Ovary (tissue), 3 donors: ENCODE measurements at regions not wholly inside any gene's neighbourhood (a gene's known extent, or its start where the extent isn't known, plus 50 kb on each side); places are given as distances from the start of the nearest gene placed in this dataset.

Experiments
- CTCF ChIP-seq, 3 donors: fragments of 450-650 bp in 2 of 3; fragments of 200-600 bp in 1 of 3; IDR thresholded peaks; one replicate each; pipeline versions ENCODE4 v1.5.1 to v1.8.0; 2016 to 2022; ENCODE audit warnings: antibody characterized with exemption in 3 of 3, mild to moderate bottlenecking in 1 of 3
- POLR2A ChIP-seq: fragments of 450-650 bp; IDR thresholded peaks from one replicate; pipeline ENCODE4 v1.6.1; 2017; ENCODE audit warnings: antibody characterized with exemption, mild to moderate bottlenecking, moderate library complexity
- donor health status: DM: no; HTN: no; CAD: no.

- TF ChIP-seq CTCF (IDR thresholded peaks at IDR 0.05) (no peak), POLR2A (no peak)
Measured at GRCh38 chr20:11799281-11799684, 118.4 kb upstream of the BTBD3 start.
